HEK293T (cell line): ENCODE measurements at regions not wholly inside any gene's neighbourhood (a gene's known extent, or its start where the extent isn't known, plus 50 kb on each side); places are given as distances from the start of the nearest gene placed in this dataset.

Experiments used
- ARNT ChIP-seq: fragments of 450-650 bp; IDR thresholded peaks from 2 replicates; pipeline ENCODE4 v1.6.1; 2017; ENCODE audit warnings: mild to moderate bottlenecking
- FOXA1 ChIP-seq: fragments of 450-650 bp; IDR thresholded peaks from 2 replicates; pipeline ENCODE4 v1.6.1; 2016; ENCODE audit warnings: mild to moderate bottlenecking
- FOXM1 ChIP-seq: fragments of 450-650 bp; IDR thresholded peaks from 2 replicates; pipeline ENCODE4 v1.6.1; 2017; ENCODE audit warnings: mild to moderate bottlenecking, borderline replicate concordance
- SUZ12 ChIP-seq: fragments of 450-650 bp; IDR thresholded peaks from 2 replicates; pipeline ENCODE4 v1.6.1; 2016; ENCODE audit warnings: mild to moderate bottlenecking

DNA sequence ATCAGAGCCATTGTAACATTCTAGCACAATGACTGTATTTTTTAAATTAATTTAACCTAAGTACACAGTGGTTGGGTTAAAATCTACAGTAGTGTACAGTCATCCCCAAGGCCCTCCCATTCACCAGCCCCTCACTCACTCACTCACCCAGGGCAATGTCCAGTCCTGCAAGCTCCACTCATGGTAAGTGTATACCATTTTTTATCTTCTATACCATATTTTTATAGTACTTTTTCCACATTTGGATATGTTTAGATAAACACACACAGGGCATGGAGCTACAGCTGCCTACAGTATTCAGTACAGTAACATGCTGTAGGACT is 72.1 kb downstream of the COPS8 start:
- no peak for TF ChIP-seq ARNT
- TF ChIP-seq SUZ12: no peak
- TF ChIP-seq FOXM1: no peak
- no peak for TF ChIP-seq FOXA1
